ENCODE measurements at regions not wholly inside any gene's neighbourhood (a gene's known extent, or its start where the extent isn't known, plus 50 kb on each side); places are given as distances from the start of the nearest gene placed in this dataset.
"Not testable (repeated sequence)": the region's sequence is repeated elsewhere in the genome, so short reads cannot be mapped to it uniquely, and the experiment has no call there.

DNA sequence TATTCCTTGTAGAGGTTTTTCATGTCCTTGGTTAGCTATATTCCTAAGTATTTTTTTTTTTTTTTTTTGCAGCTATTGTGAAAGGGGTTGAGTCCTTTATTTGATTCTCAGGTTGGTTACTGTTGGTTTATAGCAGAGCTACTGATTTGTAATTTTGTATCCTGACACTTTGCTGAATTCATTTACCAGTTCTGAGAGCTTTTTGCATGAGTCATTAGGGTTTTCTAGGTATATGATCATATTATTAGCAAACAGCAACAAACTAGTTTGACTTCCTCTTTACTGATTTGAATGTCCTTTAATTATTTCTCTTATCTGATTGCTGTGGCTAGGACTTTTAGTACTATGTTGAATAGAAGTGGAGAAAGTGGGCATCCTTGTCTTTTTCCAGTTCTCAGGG lies 737.4 kb downstream of the ZNF385D start:
- DNase-seq: no peak

- DNase-seq: no peak
These were observed 751.3 kb downstream of the ZNF385D start for GRCh38 chr3:20999661-21000060.

DNA sequence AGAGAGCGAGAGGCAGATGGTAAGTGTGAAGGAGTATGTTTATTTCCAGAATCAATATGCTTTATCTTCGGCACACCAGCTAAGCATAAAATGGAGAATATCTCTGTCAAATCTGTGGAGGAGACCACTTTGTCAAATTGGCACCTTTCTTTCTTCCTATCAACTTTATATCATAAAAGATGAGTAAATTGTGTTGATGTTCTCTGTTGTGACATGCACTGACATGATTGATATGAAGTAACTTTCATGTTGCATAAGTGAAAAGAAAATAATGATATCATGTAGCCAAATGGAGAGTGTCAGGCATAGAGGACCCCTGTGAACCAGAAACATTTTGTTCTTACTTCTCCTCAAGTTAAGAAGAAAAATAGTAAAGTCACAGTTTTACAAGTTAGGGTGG lies 753.8 kb downstream of the ZNF385D start:
- DNase-seq: no peak

DNA sequence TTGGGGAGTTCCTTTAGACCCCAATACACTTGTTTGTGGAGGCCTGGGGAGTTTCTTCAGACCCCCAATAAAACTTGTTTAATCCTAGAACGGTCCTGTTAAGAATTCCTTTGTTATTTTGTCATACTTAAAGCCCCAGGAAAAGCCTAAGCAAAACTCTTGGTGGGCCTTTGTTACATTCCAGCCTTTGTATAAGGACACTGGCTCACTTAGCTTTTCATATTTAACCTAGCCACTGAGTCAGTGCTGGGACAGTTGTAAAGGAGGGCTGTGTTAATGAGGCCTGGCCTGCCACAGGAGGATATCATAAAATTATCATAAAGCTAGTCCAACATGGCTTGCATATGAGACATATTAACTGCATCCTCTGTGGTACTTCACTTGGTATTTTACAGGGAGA lies 760.1 kb downstream of the ZNF385D start:
- DNase-seq: no peak

- DNase-seq: not testable (repeated sequence)
These were observed 761.4 kb downstream of the ZNF385D start for GRCh38 chr3:20989653-20990052.

DNA sequence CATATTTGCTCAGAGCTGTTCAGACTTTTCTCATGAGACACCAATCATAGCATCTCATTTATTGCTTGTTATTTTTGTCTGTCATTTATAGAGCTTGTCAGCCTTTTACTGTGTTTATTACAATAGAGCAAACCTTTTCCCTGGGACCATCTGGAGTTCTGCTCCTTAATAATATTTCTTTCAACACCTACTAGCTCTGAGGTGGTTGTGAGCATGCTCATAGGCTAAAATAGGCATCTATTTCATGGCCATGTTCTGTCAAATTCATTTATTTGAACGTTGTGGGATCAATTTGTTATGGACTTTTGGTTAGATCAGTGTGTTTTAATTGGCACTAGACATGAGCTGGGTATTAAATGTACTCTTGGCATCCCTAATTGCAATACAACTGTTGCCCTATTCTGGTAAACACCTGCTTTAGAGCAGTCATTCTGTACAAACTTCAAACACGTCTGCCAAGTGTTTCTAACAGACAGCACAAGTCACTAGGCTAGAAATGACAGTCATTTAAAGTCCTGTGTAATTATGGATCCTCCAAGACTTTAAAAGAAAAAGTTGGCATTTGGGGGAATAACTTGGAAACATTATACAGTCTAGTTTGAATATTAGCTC lies 766.3 kb downstream of the ZNF385D start:
- no peak for DNase-seq

GRCh38 chr3:20975188-20975651 lies 775.8 kb downstream of the ZNF385D start:
- DNase-seq: no peak

- no peak for DNase-seq
These were observed 776.6 kb downstream of the ZNF385D start for GRCh38 chr3:20974396-20974795.

DNA sequence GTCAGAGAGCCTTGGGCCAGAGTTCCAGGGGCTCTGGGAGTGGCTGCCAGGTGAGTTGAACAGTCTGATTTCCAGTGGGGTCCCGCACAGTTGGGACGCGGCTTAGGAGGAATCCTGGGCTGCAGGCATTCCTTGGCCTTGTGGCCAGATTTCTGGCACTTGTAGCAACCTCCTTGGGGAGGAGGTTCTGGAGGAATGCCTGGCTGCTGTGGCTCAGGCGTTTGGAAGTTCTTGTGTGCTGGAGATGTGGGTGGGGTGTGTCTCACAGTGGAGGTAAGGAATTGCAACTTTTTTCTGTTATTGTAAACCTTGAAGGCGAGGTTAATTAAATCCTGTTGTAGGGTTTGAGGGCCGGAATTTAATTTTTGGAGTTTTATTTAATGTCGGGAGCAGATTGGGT lies 780.2 kb downstream of the ZNF385D start:
- not testable (repeated sequence) for DNase-seq

GRCh38 chr3:20967485-20967884 lies 781.5 kb upstream of the SGO1 start:
- DNase-seq: not testable (repeated sequence)

DNA sequence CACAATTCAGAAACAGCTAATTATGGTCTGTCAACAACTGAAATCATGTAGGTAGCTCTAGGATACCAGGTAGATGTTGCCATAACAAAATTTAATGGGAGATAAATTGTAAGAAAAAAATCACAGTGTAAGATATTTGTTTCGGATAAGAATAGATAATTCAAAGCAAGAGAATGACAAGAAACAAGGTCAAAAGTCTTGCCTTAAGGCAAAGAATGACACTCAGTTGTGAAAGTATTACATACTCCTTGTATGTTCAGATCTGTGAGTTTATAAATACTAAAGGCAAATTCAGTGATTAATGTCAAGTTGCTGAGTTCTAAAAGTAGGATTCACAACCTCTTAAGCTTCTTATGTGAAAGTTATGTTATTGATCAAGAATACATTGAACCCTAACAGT lies 772.2 kb upstream of the SGO1 start:
- no peak for DNase-seq

DNA sequence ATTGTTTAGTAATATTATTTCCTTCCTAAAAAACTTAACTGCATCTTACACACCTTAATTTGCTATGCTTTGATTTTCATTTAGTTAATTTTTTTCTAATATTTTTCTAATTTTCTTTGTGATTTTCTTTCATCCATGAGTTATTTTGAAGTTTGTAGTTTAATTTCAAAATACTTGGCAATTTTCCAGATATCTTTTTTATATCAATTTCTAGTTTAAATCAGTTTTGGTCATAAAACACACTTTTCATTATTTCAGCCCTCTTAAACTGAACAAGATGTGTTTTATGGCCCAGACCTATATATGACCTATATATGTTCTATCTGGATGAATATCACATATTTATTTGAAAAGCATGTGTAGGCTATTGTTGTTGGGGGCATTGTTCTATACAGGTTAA lies 759.9 kb upstream of the SGO1 start:
- DNase-seq: no peak

DNA sequence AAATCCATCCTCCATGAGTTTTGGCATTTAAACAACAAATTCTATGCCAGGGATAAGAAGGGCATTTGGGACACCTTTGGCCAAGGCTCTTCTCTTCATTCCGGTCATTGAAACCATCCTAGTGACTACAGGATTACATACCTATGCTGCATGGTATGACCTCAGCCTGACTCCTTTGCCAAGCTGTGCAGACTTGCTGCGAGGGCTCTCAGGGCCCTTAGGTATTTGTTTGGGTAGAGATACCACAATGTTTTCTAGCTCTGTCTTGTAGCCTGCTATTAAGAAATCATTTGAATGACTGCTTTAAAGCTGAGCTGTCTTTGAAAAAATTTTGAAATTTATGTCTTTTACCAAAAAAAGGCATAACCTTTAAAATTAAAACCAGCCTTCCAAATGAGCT lies 749.8 kb upstream of the SGO1 start:
- no peak for DNase-seq

DNA sequence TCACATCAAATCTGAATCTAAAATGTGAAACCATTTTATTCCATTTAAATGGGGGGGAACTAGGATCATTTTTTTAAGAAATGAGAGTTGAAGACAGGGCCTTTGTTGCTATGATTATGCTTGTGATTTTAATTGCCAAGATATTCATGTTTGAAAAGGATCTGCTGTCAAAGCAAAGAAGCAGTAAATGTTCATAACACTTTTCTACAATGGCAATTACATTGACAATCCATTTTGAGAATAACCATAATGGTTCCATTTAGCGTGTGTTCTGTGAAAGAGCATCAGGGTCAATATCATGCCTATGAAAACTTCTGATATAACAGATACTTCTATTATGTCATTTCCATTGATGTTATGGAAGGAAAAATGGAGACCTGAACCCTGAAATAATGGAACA lies 745.8 kb upstream of the SGO1 start:
- DNase-seq: no peak

- DNase-seq: no peak
These were observed 744.0 kb upstream of the SGO1 start for GRCh38 chr3:20930034-20930433.

DNA sequence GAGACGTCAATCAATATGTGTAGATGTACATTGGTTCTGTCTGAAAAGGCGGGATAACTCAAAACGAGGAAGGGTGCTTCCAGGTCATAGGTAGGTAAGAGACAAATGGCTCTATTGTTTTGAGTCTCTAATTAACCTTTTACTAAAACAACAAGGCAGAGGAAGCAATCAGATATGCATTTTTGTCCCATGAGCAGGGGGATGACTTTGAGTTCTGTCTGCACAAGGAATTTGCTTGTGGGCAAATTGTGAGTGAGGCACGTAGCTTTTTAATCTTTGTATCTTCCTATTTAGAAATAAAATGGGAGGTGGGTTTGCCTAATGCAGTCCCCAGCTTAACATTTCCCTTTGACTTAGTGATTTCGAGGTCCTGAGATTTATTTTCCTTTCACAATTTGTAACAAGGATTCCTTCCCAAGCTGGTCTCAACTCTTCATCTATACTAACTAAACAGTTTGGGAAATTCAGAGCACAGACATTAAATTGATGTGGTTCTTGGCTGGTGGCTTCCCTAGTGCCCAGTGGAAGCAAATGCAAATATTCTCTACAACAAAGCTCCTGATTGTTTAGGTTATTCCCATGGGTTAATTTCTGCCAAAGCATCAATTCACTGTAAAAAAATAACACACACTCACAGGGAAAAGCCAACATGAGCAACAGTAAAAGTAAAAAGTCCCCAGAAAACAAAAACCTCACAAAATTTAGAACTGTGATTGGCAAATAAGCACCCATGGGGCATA lies 738.8 kb upstream of the SGO1 start:
- no peak for DNase-seq

- DNase-seq: not testable (repeated sequence)
These were observed 735.1 kb upstream of the SGO1 start for GRCh38 chr3:20921112-20921511.

GRCh38 chr3:20916951-20917606 lies 731.1 kb upstream of the SGO1 start:
- no peak for DNase-seq

DNA sequence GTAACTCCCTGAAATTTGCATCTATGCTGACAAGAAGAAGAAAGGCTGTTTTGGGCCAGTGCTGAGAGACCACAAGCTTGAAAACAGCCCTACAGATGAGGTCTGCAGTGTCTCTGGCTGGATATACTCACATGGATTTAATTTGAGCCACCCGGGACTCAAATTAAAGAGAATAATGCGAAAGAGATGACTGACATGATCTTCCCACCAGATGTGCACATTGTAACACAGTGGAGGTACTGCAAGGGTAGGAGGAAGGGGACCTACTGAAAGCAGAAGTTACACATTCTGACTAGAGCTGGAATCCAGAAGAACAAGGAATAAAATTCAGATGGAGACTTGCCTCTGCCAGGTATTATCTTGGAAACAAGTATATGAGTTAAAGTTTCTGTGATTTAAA lies 728.3 kb upstream of the SGO1 start:
- no peak for DNase-seq

GRCh38 chr3:20912406-20912805 lies 726.4 kb upstream of the SGO1 start:
- no peak for DNase-seq

GRCh38 chr3:20909511-20909910 lies 723.5 kb upstream of the SGO1 start:
- DNase-seq: no peak

- no peak for DNase-seq
These were observed 719.3 kb upstream of the SGO1 start for GRCh38 chr3:20905210-20905805.

- DNase-seq: no peak
These were observed 718.7 kb upstream of the SGO1 start for GRCh38 chr3:20904671-20905070.

GRCh38 chr3:20898962-20899361 lies 713.0 kb upstream of the SGO1 start:
- DNase-seq: no peak
